Lung (tissue), 11 donors: ENCODE measurements at regions not wholly inside any gene's neighbourhood (a gene's known extent, or its start where the extent isn't known, plus 50 kb on each side); places are given as distances from the start of the nearest gene placed in this dataset.
"Not testable (repeated sequence)": the region's sequence is repeated elsewhere in the genome, so short reads cannot be mapped to it uniquely, and the experiment has no call there.

ENCODE experiments used
- ATAC-seq: fragments of 200-7000 bp; cut with Tn5 transposase; one replicate; pipeline ENCODE4 v1.9.1; 2020; ENCODE audit warnings: moderate number of reproducible peaks; ENCODE audit not compliant: insufficient read depth, low FRiP score
- DNase-seq, 3 donors: peaks; one replicate each; pipeline ENCODE4 v3.0.0-alpha.2; 2013 to 2017
- H3K27ac ChIP-seq, 2 donors: one replicate each; pipeline ENCODE4 v1.5.1; 2013; ENCODE audit warnings: mild to moderate bottlenecking in 2 of 2, moderate library complexity in 2 of 2, control low read depth in 1 of 2, inconsistent platforms in 1 of 2, low read depth in 1 of 2, low read length in 1 of 2
- H3K27me3 ChIP-seq, 3 donors: one replicate each; pipeline ENCODE4 v1.5.1; 2013; ENCODE audit warnings: low read length in 2 of 3; ENCODE audit not compliant: control insufficient read depth in 3 of 3, insufficient read depth in 3 of 3
- H3K36me3 ChIP-seq, 4 donors: one replicate each; pipeline ENCODE4 v1.5.1; 2013; ENCODE audit warnings: low read length in 4 of 4, mild to moderate bottlenecking in 1 of 4, moderate library complexity in 1 of 4; ENCODE audit not compliant: control insufficient read depth in 4 of 4, insufficient read depth in 4 of 4
- H3K4me1 ChIP-seq, 5 donors: one replicate each; pipeline ENCODE4 v1.5.1; 2013; ENCODE audit warnings: low read length in 5 of 5, mild to moderate bottlenecking in 2 of 5, moderate library complexity in 1 of 5; ENCODE audit not compliant: control insufficient read depth in 5 of 5, insufficient read depth in 5 of 5
- H3K4me3 ChIP-seq: one replicate; pipeline ENCODE4 v1.5.1; 2013; ENCODE audit warnings: mild to moderate bottlenecking, control low read depth, moderate library complexity
- H3K9ac ChIP-seq, 2 donors: one replicate each; pipeline ENCODE4 v1.5.1; 2013; ENCODE audit warnings: low read length in 2 of 2, control low read depth in 1 of 2; ENCODE audit not compliant: insufficient read depth in 1 of 2
- H3K9me3 ChIP-seq, 4 donors: one replicate each; pipeline ENCODE4 v1.5.1; 2013; ENCODE audit warnings: low read length in 3 of 4, mild to moderate bottlenecking in 1 of 4, moderate library complexity in 1 of 4; ENCODE audit not compliant: control insufficient read depth in 4 of 4, insufficient read depth in 3 of 4
- WGBS, 2 donors: extraction: QIAGEN DNeasy Blood & Tissue Kit; methylation state at CpG; one replicate each; pipeline ENCODE4 v1.1.7; 2013; 5-methylcytosine and 5-hydroxymethylcytosine counted together
- TF ChIP-seq, protein P1 (sequence below): IDR thresholded peaks from 2 replicates; pipeline ENCODE4 v1.5.1; 2012; ENCODE audit warnings: mild to moderate bottlenecking; ENCODE audit errors: control extremely low read depth, extremely low read depth
- donor health status: control.
- donor health status: control.
- donor health status: Bipolar disorder and iron deficiency.
- donor health status: healthy.
- donor health status: DM: yes; HTN: yes; CAD: no.

DNA sequence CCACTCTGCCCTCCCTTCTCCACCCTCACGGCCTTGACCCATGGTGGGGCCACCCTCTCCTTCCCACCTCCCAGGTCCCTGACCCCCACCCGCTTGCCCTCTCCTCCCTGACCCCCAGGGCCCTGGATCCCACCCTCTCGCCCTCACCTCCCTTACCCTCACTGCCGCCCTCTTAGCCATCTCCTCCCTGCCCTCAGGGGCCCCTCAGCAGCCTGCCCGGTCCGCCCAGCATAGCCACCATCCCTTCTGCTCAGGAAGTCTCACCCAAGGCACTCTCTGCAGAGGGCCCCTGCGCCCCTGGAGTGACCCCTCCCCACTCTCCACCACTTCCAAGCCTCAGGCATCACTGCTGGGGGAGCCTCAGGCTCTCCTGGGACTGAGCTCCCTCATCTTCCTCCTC is 66.3 kb downstream of the MRPL36 start:
- Histone ChIP-seq H3K9ac (no peak overlapping the region), H3K36me3 (no peaks in the 10 kb centered on the region), H3K9me3 (no peaks in the 10 kb centered on the region), H3K4me3 (no peak overlapping the region), H3K4me1 (no peaks in the 10 kb centered on the region), H3K27ac (no peak overlapping the region), H3K27me3 (peaks cover 0 to 5% (median 0%) of the 10 kb centered on the region in 3 donors)
- ATAC-seq (no peak), DNase-seq (no peak)
- TF ChIP-seq, protein P1, sequence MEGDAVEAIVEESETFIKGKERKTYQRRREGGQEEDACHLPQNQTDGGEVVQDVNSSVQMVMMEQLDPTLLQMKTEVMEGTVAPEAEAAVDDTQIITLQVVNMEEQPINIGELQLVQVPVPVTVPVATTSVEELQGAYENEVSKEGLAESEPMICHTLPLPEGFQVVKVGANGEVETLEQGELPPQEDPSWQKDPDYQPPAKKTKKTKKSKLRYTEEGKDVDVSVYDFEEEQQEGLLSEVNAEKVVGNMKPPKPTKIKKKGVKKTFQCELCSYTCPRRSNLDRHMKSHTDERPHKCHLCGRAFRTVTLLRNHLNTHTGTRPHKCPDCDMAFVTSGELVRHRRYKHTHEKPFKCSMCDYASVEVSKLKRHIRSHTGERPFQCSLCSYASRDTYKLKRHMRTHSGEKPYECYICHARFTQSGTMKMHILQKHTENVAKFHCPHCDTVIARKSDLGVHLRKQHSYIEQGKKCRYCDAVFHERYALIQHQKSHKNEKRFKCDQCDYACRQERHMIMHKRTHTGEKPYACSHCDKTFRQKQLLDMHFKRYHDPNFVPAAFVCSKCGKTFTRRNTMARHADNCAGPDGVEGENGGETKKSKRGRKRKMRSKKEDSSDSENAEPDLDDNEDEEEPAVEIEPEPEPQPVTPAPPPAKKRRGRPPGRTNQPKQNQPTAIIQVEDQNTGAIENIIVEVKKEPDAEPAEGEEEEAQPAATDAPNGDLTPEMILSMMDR, result no peak
- 80 to 85% methylated on average over 7 of the region's 7 CpGs for WGBS, 2 donors

DNA sequence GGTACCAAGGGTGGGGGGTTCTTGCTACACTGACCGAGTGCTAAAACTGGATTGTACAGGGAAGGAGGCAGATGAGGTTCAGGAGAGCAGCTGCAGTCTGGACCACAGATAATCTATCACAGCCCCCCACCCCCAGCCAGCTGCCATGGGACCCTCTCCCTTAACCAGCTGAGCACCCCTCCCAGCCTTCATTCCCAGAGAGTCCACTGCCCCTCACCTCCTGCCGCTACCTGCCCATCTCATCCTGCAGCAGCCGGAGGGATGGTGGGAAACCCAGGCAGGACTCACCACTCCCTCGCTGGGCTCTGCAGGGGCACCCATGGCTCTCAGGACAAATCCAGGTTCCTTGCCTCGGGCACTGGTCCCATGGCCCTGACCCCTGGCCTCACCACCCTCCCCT is 66.7 kb downstream of the MRPL36 start:
- 79 to 88% methylated on average over 5 of the region's 5 CpGs for WGBS, 2 donors
- Histone ChIP-seq H3K4me1 (no peaks in the 10 kb centered on the region), H3K27ac (no peak overlapping the region), H3K9ac (no peak overlapping the region), H3K27me3 (peaks cover 0 to 5% (median 0%) of the 10 kb centered on the region in 3 donors), H3K9me3 (no peaks in the 10 kb centered on the region), H3K4me3 (no peak overlapping the region), H3K36me3 (no peaks in the 10 kb centered on the region)
- TF ChIP-seq, protein P1, result no peak
- no peak for ATAC-seq
- DNase-seq, result no peak

DNA sequence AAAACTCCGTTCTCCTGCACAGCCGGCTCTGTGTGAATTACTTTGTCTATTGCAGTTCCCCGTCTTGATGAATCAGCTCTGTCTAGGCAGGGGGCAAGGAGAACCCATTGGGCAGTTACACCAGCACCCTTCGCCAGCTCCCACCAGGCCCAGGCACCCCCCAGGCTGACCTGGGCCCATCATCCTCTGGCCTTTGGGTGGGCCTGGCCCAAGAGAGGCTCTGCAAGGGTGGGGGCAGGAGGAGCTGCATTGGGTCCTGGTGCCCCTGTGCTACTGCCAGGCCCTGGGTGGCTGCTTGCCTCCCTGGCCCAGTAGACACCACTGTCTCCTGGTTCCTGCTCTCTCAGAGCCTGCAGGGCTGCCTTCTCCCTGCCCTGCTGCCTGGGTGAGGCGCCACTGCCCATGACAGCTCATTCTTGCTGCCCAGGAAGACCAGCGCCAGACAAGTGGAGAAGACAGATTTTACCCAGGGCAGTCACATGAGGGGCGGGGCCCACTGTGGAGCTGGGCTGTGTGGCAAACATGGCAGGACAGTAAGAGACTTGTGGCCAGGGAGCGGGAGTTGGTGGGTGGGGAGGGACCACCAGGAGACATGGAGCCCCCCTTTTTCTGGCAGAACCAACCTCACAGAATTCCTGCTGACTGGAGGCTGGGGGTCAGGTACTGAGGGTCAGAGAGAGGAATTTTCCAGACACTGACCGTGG is 67.2 kb downstream of the MRPL36 start:
- Histone ChIP-seq H3K9ac (no peak overlapping the region), H3K4me3 (no peak overlapping the region), H3K27ac (no peak overlapping the region), H3K9me3 (no peaks in the 10 kb centered on the region), H3K27me3 (peaks cover 0 to 5% (median 0%) of the 10 kb centered on the region in 3 donors), H3K4me1 (no peaks in the 10 kb centered on the region), H3K36me3 (no peaks in the 10 kb centered on the region)
- TF ChIP-seq, protein P1, result no peak
- DNase-seq (no peak), ATAC-seq (no peak)
- 81 to 84% methylated on average over 9 of the region's 9 CpGs for WGBS, 2 donors

DNA sequence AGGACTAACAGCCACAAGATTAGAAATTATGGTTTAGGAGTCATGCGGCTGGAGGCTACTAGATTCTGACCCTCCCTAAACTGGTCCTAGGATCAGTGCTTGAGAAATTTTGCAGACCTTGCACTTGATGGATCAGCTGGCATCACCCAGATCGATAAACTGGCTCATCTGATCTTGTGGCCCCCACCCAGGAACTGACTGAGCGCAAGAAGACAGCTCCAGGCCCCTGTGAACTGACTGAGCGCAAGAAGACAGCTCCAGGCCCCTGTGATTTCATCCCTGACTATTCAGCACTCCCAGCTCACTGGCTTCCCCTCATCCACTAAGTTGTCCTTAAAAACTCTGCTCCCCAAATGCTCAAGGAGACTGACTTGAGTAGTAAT is 67.8 kb downstream of the MRPL36 start:
- not testable (repeated sequence) for H3K27me3 ChIP-seq, H3K9ac ChIP-seq, H3K4me1 ChIP-seq, DNase-seq, H3K36me3 ChIP-seq, H3K4me3 ChIP-seq, H3K9me3 ChIP-seq, H3K27ac ChIP-seq, ATAC-seq
- WGBS, 2 donors, result 86 to 90% methylated on average over 4 of the region's 4 CpGs
